ENCODE measurements at regions not wholly inside any gene's neighbourhood (a gene's known extent, or its start where the extent isn't known, plus 50 kb on each side); places are given as distances from the start of the nearest gene placed in this dataset.

DNA sequence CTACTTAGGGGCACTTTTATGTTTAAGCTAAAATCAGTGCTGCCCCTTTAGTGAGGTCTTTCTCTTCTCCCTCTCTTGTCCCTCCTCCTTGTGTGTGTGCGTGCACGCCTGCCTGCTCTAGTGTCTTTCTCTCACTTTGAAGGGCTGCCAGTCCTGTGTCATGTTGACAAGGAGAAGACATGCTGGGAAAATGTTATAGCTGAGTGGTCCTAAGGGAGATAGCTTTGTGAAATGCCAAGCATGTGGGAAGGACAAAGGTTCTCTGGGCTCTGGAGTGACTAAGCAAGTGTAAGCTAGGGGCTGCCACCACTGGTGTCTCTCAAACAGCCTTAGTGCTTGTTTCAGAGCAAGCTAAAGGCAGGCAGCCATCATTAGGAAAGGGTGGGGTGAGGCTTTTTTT, 108.4 kb downstream of the EMP1 start:
- no peak for DNase-seq

DNA sequence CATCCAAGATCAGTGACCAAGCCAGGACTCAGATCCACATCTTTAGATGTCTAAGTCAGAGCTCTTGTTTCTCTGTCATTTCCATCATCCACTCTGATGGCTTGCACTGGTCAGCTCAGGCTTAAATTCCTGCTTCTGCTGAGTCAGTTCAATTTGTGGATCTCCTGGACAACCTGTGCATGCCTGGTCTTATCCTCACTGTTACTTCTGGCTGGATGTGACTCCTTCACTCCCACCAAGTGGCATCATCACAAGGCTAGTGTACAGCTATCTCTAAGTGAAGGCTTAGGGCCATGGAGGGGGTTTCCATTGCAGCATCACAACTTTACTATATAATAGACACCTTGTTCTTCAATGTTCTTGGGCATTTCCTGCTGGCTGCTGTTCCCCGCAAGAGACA, 102.9 kb downstream of the EMP1 start:
- DNase-seq = no peak

DNA sequence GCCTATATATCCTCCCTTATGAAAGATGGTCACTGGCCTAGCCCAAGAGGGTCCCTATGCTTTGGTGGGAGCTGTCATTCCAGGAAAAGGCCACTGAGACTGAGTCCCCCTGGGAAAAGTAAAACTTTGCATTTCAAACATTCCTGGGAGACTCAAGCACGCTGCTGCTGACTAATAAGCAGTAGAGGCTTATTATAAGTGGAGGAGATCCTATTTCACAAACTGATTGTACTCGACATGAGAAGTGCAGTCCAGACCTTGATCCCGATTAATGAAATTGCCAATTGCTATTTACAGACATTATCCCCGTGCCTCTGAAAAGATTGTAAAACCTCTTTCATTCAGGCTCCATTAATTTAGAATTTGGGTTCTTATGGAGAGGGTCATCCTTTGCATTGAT, 96.6 kb downstream of the EMP1 start:
- DNase-seq = no peak

DNA sequence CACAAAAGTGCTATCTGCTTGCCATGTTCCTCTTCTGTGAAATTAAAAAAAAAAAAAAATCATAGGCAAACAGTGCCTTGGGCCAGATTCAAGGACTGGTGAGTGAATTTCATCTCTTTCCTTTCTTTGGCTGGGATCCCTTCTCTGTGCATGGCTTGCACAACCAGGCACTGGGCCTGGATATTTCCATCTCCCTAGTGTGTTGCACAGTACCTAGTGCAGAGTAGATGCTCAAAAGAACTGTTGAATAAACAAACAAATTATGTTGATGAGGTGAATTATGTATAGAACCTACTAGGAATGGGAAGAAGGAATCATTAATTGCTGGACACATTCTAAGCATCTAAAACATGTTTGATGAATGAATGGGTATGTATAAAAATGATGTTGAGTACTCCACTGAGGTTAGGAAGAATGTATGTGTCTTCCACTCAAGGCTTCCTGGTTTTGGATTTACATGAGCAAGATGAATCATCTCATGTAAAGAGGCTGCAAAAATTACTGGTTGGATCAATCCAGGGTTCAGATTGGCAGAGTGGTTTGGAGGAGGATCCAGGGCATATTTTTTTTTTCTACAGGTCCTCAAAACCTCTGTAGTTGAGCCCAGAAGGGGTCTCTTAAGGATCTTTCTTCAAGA, 93.2 kb downstream of the EMP1 start:
- DNase-seq = no peak

DNA sequence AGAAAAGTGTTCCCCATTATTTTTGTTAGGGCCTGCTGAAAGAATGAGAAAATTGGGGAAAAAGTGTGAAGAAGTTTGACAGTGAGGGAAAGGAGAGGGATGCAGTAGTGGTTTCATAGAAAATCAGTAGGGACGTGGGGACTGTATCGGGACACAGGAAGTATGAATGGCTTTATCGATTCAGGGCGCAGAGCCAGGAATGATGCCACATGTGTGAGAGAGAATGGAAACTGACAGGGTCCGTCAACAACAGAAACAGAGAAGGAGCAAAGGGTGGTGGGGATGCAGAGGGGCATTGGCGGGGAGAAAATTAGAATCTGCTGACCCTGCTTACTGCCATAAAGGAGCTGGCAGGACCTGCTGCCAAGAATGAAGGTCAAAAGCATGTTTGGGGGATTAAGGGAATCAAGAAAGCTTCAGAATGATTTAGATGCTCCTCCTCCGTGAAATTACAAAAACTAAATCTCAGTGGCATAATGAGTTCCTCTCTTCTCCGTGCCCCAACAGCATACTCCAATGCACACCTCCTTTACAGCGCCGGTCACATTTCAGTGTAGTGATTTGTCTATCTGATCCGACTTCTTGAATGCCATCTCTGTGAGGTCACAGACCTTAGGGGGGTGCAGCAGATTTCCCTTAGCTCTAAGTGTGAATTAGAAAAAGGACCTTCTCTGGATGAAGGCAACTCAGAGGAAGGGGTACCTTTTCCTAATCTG, 92.6 kb downstream of the EMP1 start:
- DNase-seq = no peak

DNA sequence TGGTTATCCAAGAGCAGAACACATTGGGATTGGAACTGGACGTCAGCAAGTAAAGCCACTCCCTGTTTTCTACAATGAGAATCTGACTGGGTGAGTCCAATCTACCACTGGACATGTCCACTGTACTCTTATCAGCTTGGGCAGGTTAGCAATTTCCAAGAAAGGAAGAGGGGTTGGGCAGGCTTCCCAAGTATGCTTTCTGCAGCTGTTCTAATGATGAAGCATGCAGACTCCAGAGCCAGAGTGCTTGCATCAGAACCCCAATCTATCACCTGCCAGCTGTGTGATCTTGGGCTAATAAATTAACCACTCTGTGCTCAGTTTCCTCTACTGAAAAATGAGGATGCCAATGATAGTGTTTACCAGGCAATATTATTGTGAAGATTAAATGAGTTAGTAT, 92.0 kb downstream of the EMP1 start:
- no peak for DNase-seq

DNA sequence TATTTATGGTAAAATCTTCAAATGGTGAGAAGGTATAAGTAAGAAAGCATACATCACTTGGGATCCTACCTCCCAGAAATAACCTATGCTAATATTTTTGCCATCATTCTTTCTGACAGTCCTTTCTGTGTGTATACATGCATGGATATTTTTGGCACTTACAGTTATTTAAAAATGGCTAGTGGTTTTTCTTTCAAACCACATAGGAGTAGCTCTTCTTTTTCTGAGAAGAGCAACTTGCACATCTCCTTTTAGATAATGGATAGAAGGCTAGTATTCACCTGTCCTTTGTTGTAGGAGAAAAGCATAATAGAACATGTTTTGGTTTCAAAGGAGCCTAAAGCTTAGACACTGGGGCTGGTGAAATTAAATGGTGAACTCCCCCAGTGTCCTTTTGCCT, 87.3 kb downstream of the EMP1 start:
- no peak for DNase-seq

DNA sequence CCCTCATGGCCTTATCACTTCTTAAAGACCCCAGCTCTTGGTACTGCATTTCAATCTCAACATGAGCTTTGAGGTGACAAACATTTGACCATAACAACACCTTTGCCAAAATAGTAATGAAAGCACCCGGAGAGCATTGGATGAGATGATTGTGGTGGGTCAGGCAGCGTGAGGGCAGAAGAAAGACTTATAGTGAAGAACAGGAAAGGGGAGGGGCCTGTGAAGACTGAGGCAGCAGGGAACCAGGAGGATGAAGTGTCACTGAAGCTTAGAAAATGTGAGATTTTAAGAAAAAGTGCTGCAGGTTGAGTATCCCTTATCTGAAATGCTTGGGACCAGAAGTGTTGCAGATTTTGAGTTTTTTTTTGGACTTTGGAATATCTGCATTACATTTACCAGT, 86.3 kb downstream of the EMP1 start:
- no peak for DNase-seq

DNA sequence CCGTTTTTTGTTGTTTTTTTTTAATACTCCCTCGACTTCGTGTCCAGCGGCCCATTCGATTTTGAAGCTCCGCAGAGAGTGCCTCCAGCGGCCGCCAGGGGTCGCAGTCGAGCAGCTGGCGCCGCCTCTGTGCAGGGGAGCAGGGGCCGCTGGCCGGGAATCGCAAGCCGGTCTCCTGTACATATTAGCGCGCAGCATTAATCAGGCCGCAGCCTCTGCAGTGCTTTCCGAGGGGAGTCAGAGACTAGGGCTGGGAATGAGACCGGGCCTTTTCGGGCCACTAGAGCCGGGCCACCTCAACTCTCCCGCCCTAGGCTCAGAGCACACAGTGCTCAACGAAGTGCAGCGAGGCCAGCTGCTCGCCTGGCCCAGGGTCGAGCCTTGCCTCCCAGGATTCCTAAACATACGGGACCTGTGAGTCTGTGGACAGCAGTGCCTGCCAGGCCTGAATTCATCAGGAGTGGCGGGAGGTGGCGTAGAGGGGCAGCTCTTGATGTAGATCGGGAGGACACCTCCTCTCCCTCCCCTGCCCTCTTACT, 81.8 kb downstream of the EMP1 start:
- DNase-seq = peak in 47 of 51 donors; percentile 3 to 81 (median 49)

DNA sequence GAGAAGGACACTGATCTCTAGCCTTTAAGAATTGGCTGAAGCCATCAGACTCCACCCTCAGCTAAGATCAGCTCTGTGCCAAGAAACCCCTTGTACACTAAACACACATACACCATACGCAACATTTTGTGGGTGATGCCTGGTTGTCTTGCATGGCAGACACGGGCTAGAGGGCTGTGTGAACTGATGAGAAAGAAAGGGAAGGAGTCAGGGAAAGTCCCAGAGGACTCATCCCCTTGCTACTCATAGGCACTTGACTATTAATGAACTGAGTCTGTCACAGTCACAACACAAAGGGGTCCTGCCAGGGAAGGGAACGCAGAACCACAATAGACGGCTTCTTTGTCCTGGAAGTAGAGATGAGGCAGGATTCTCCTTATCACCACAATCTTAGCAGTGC, 80.8 kb downstream of the EMP1 start:
- DNase-seq = no peak

DNA sequence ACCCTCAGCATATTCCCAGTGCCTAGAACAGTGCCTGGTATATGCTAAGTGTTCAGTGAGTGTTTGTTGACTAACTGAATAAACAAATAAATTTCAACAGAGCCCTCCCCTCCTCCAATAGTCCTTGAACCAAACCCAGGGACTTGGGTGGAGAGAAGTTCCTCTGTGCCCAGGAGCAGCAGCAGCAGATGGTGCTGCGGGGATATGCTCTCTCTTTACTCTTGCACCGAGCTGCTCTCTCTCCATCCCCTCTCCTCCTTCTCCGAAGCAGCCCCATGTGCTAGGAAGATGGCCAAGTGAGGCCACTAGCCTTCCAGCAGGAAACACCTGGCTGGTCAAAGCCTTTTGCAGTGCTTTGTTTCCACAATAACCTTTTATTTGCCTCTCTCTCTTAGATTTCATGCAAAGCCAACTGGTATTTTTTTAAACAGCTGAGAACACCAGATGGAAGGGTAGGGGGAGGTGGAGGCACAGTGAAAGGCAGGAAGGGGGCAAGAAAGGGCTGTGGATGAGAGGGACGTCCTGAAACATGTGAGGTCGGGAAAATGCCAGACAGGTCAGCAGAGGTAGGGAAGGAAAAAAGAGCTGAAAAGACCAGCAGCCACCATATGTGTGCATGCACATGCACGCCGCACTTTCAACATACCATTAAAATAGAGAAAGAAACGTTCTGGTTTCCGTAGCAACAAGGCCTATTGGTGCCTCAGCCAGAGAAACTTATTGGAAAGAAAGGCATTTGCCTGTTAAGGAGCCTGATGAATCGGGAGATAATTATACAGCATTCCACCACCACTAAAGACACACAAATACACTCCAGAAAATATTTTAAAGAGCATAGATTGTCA, 78.9 kb downstream of the EMP1 start:
- DNase-seq = peak in 1 of 51 donors; percentile 56

DNA sequence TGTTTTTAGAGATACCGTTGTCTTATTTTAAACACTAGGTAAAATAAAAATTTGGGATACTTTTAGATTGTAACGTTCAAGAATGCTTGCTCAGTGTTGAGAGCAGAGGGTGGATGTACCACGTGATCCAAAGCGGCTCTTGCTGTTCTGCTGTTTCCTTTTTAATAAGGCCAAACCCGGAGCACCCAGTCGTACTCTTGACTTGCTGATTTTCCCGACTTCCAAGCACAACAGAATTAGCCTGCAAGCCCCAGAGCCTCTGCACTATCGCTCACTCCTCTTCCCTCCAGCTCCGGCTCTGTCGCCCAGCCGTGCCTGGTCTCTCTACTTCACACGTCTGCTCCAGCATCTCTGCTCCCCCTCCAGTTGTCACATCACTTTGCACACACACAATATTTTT, 77.3 kb downstream of the EMP1 start:
- peak in 2 of 51 donors; percentile 14 to 24 for DNase-seq

DNA sequence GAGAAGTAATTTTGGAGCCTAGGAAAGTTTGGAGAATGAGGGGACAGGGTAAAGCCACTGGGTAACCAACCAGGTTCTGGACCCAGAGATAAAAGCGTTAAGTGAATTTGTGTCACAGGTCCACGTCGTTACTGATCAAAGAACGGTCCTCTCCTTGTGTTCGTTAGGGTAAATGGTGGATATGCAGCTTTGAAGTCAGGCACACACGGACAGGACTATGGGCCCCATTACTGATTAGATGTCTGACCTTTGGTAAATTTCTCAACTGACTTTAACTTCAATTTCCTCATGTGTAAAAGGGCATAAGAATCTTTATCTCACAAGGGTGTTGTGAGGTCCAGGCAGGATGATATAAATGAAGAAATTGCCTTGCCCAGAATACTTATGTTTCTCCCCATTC, 76.6 kb downstream of the EMP1 start:
- DNase-seq = no peak

DNA sequence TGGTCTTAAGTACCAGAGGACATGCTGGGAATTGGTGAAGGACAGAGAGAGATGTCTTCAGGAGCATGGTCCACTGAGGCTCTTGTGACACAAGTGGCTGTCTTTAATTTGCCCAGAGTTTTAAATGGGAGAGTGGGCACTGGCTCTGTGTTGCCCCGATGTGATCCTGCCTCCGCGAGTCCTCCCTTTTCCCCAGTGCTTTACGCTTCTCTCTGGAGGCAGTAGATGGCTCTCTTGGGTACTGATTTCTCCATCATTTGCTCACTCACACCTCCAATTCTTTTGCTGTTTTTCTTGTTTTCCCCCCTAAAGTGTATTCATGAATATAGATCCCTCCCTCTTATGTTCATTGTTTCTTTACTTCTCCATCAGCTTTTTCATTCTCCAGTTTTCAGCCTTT, 74.3 kb downstream of the EMP1 start:
- no peak for DNase-seq
